ENCODE measurements at regions not wholly inside any gene's neighbourhood (a gene's known extent, or its start where the extent isn't known, plus 50 kb on each side); places are given as distances from the start of the nearest gene placed in this dataset.

DNA sequence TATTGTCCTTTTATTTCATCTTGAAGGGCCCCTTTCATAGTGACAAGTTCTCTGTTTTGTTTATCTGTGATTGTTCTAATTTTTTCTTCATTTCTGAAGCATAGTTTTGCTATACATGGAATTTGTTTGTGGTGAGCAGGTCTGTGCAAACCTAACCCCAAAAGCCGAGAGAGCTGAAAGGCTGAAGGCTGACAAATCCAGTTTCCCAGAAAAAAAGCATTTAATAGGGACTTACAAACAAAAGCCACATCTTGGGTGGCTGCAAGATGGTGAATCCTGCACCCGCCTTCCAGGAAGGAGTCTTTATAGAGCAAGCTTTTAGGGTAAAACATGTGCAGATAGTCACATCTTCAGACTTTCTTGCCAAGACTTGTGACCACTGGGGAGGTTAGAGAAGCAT lies 473.4 kb upstream of the TRIB2 start:
- BruUV-seq (replicated peaks): no TSS peak
- Histone ChIP-seq H3F3A (ENCODE audit: insufficient read depth, low read depth) (no peaks in the 10 kb centered on the region), H3K27ac (no peak overlapping the region), H4K20me1 (ENCODE audit: insufficient read depth) (no peaks in the 10 kb centered on the region), H3K79me2 (ENCODE audit: low read depth) (no peaks in the 10 kb centered on the region), H3K27me3 (ENCODE audit: insufficient read depth, low read depth) (no peaks in the 10 kb centered on the region), H3K4me1 (replicated peaks; ENCODE audit: insufficient read depth) (no peaks in the 10 kb centered on the region), H2AFZ (no peak overlapping the region), H3K9me2 (ENCODE audit: insufficient read depth) (no peaks in the 10 kb centered on the region), H3K9me3 (ENCODE audit: insufficient read depth, low read depth) (no peaks in the 10 kb centered on the region), H3K36me3 (ENCODE audit: low read depth) (no peaks in the 10 kb centered on the region), H3K4me3 (no peak overlapping the region), H3K4me2 (no peak overlapping the region)
- ChIA-PET CTCF (no interaction called here), POLR2A (ENCODE audit: unreplicated experiment) (no interaction called here)
- no peak for DNase-seq
- intact Hi-C loops (cut with micrococcal nuclease; ENCODE audit: unreplicated experiment): no loop called here
- TF ChIP-seq, protein P1, sequence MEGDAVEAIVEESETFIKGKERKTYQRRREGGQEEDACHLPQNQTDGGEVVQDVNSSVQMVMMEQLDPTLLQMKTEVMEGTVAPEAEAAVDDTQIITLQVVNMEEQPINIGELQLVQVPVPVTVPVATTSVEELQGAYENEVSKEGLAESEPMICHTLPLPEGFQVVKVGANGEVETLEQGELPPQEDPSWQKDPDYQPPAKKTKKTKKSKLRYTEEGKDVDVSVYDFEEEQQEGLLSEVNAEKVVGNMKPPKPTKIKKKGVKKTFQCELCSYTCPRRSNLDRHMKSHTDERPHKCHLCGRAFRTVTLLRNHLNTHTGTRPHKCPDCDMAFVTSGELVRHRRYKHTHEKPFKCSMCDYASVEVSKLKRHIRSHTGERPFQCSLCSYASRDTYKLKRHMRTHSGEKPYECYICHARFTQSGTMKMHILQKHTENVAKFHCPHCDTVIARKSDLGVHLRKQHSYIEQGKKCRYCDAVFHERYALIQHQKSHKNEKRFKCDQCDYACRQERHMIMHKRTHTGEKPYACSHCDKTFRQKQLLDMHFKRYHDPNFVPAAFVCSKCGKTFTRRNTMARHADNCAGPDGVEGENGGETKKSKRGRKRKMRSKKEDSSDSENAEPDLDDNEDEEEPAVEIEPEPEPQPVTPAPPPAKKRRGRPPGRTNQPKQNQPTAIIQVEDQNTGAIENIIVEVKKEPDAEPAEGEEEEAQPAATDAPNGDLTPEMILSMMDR (conservative IDR thresholded peaks at IDR 0.05): no peak
- no peak for TF ChIP-seq EZH2 (IDR thresholded peaks at IDR 0.05; ENCODE audit: low read depth)

DNA sequence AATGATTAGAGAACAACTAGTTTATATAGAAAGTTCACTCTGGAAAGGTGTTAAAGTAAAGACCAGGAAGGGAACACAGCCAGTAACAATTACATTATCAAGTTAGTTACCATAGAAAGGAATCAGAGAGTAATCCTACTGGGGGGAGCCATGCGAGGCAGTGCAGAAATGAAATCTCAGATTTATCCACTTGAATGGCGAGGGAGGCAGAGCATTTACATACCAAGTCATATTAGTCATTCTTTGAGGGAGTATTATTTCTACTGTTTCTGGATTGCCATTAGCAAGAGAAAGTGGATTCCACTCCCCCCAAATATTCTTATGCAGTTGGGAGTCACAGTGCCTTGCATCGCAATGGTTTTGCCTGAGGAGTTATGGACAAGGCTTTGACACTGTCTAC lies 472.7 kb upstream of the TRIB2 start:
- TF ChIP-seq EZH2 (IDR thresholded peaks at IDR 0.05; ENCODE audit: low read depth): no peak
- TF ChIP-seq, protein P1 (conservative IDR thresholded peaks at IDR 0.05): no peak
- intact Hi-C loops (cut with micrococcal nuclease; ENCODE audit: unreplicated experiment): no loop called here
- Histone ChIP-seq H3K4me3 (no peak overlapping the region), H4K20me1 (ENCODE audit: insufficient read depth) (no peaks in the 10 kb centered on the region), H3K79me2 (ENCODE audit: low read depth) (no peaks in the 10 kb centered on the region), H2AFZ (no peak overlapping the region), H3K36me3 (ENCODE audit: low read depth) (no peaks in the 10 kb centered on the region), H3K4me1 (replicated peaks; ENCODE audit: insufficient read depth) (no peaks in the 10 kb centered on the region), H3K9me2 (ENCODE audit: insufficient read depth) (no peaks in the 10 kb centered on the region), H3K27ac (no peak overlapping the region), H3K27me3 (ENCODE audit: insufficient read depth, low read depth) (no peaks in the 10 kb centered on the region), H3F3A (ENCODE audit: insufficient read depth, low read depth) (no peaks in the 10 kb centered on the region), H3K4me2 (no peak overlapping the region), H3K9me3 (ENCODE audit: insufficient read depth, low read depth) (no peaks in the 10 kb centered on the region; the same call in 1 of the 2 replicates)
- DNase-seq: no peak
- no TSS peak for BruUV-seq (replicated peaks)
- ChIA-PET POLR2A (ENCODE audit: unreplicated experiment) (no interaction called here), CTCF (no interaction called here)

DNA sequence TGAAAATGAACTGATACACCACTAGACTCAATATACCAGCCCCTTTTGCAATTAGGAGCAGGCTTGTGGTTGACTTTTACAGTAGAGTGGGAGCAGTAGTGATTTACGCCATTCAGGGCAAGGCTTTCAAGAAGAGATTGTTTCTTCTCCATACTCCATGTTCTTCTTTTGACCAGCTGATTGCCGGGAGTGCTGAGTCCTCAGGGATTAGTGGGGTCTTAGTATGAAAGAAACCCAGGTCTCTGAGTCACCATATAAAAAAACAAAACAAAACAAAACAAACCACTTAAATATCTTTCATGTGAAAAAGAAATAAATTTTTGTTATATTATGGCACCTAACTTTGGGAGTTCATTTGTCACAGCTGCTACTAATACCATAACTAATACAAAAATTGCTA lies 465.6 kb upstream of the TRIB2 start:
- no peak for DNase-seq
- H3K36me3 ChIP-seq (ENCODE audit: low read depth): no peaks in the 10 kb centered on the region
- no peaks in the 10 kb centered on the region for H3K4me1 ChIP-seq (replicated peaks; ENCODE audit: insufficient read depth)
- H3K4me2 ChIP-seq: no peak overlapping the region
- ChIA-PET POLR2A (ENCODE audit: unreplicated experiment) (no interaction called here), CTCF (no interaction called here)
- intact Hi-C loops (cut with micrococcal nuclease; ENCODE audit: unreplicated experiment): no loop called here
- H3K9me3 ChIP-seq (ENCODE audit: insufficient read depth, low read depth): no peaks in the 10 kb centered on the region; the same call in 1 of the 2 replicates
- H3K27ac ChIP-seq: no peak overlapping the region
- no peaks in the 10 kb centered on the region for H3K9me2 ChIP-seq (ENCODE audit: insufficient read depth)
- H3F3A ChIP-seq (ENCODE audit: insufficient read depth, low read depth): no peaks in the 10 kb centered on the region
- no peak overlapping the region for H3K4me3 ChIP-seq
- no peaks in the 10 kb centered on the region for H3K79me2 ChIP-seq (ENCODE audit: low read depth)
- H2AFZ ChIP-seq: no peak overlapping the region
- no peaks in the 10 kb centered on the region for H3K27me3 ChIP-seq (ENCODE audit: insufficient read depth, low read depth)
- BruUV-seq (replicated peaks): no TSS peak
- TF ChIP-seq, protein P1 (conservative IDR thresholded peaks at IDR 0.05): no peak
- no peak for TF ChIP-seq EZH2 (IDR thresholded peaks at IDR 0.05; ENCODE audit: low read depth)
- no peaks in the 10 kb centered on the region for H4K20me1 ChIP-seq (ENCODE audit: insufficient read depth)
